ENCODE measurements at regions not wholly inside any gene's neighbourhood (a gene's known extent, or its start where the extent isn't known, plus 50 kb on each side); places are given as distances from the start of the nearest gene placed in this dataset.
"Not testable (repeated sequence)": the region's sequence is repeated elsewhere in the genome, so short reads cannot be mapped to it uniquely, and the experiment has no call there.

GRCh38 chr5:125981016-125981415 is 442.2 kb upstream of the GRAMD2B start:
- Histone ChIP-seq H3K4me1 (peaks cover 15% of the 10 kb centered on the region), H3K4me3 (no peak overlapping the region), H3K27ac (replicated peaks) (no peak overlapping the region), H3K27me3 (ENCODE audit: low read depth) (no peaks in the 10 kb centered on the region), H3K36me3 (no peaks in the 10 kb centered on the region), H3K9me3 (replicated peaks) (peaks cover 19% of the 10 kb centered on the region)
- TF ChIP-seq, protein P1, sequence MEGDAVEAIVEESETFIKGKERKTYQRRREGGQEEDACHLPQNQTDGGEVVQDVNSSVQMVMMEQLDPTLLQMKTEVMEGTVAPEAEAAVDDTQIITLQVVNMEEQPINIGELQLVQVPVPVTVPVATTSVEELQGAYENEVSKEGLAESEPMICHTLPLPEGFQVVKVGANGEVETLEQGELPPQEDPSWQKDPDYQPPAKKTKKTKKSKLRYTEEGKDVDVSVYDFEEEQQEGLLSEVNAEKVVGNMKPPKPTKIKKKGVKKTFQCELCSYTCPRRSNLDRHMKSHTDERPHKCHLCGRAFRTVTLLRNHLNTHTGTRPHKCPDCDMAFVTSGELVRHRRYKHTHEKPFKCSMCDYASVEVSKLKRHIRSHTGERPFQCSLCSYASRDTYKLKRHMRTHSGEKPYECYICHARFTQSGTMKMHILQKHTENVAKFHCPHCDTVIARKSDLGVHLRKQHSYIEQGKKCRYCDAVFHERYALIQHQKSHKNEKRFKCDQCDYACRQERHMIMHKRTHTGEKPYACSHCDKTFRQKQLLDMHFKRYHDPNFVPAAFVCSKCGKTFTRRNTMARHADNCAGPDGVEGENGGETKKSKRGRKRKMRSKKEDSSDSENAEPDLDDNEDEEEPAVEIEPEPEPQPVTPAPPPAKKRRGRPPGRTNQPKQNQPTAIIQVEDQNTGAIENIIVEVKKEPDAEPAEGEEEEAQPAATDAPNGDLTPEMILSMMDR (IDR thresholded peaks at IDR 0.05; ENCODE audit: borderline replicate concordance), result no peak
- intact Hi-C loops (cut with micrococcal nuclease), result no loop called here
- DNase-seq, result peak; percentile 47

DNA sequence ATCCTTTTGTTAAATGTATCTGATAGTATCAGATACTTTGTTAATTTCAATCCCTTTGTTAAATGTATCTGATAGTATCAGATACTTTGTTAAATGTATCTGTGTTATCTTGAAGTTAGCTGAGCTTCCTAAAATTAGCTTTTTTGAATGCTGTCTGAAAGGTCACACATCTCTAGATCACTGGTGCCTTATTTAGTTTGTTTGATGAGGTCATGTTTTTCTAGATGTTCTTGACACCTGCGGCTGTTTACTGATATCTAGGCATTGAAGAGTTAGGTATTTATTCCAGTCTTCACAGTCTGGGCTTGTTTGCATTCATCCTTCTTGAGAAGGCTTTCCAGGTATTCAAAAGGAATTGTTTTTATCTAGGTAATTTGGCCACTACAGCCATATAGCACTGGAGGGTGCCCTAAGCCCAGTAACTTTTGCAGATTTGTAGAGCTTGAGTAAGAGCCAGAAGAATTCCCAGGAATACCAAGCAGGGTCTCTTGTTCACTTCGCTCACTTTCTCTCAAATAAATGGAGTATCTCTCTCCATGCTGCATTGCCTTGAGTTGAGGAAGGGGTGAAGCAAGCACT is 435.4 kb upstream of the GRAMD2B start:
- H3K27me3 ChIP-seq (ENCODE audit: low read depth), result no peaks in the 10 kb centered on the region
- no peak overlapping the region for H3K4me3 ChIP-seq
- TF ChIP-seq, protein P1 (IDR thresholded peaks at IDR 0.05; ENCODE audit: borderline replicate concordance), result peak; percentile 39
- no peaks in the 10 kb centered on the region for H3K36me3 ChIP-seq
- H3K9me3 ChIP-seq (replicated peaks), result peaks cover 19% of the 10 kb centered on the region
- no peaks in the 10 kb centered on the region for H3K4me1 ChIP-seq
- intact Hi-C loops (cut with micrococcal nuclease), result no loop called here
- no peak for DNase-seq
- H3K27ac ChIP-seq (replicated peaks), result no peak overlapping the region

- DNase-seq, result no peak
- TF ChIP-seq, protein P1 (IDR thresholded peaks at IDR 0.05; ENCODE audit: borderline replicate concordance), result no peak
- Histone ChIP-seq H3K36me3 (no peaks in the 10 kb centered on the region), H3K27ac (replicated peaks) (no peak overlapping the region), H3K27me3 (ENCODE audit: low read depth) (no peaks in the 10 kb centered on the region), H3K9me3 (replicated peaks) (no peaks in the 10 kb centered on the region), H3K4me1 (no peaks in the 10 kb centered on the region), H3K4me3 (no peak overlapping the region)
- intact Hi-C loops (cut with micrococcal nuclease), result no loop called here
Observed at GRCh38 chr5:125992050-125992449, 431.2 kb upstream of the GRAMD2B start.

GRCh38 chr5:125999271-126000030 is 423.8 kb upstream of the GRAMD2B start:
- H3K4me1 ChIP-seq, result peaks cover 35% of the 10 kb centered on the region

DNA sequence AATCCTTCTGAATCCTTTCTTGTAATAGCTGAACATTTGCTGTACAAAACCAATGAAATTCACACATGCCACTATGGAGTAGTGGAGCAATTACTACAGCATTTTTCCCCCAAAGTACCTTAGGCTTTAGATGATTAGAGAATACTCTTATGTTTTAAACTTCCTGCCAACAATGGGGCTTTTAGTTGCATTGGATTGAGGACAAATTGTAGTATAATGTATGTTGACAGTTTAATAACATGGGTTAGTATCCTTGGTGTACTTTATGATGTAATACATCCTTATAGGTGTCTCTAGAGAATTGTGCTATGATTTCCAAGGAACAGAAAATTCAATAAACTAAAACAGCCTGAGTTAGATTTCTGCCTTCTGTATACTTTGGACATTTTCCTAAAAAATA is 422.7 kb upstream of the GRAMD2B start:
- no peak for DNase-seq
- no peak overlapping the region for H3K4me3 ChIP-seq
- H3K27ac ChIP-seq (replicated peaks), result no peak overlapping the region
- peaks cover 42% of the 10 kb centered on the region for H3K4me1 ChIP-seq
- TF ChIP-seq, protein P1 (IDR thresholded peaks at IDR 0.05; ENCODE audit: borderline replicate concordance), result no peak
- H3K9me3 ChIP-seq (replicated peaks), result no peaks in the 10 kb centered on the region
- intact Hi-C loops (cut with micrococcal nuclease), result no loop called here
- no peaks in the 10 kb centered on the region for H3K36me3 ChIP-seq
- H3K27me3 ChIP-seq (ENCODE audit: low read depth), result no peaks in the 10 kb centered on the region

More at GRCh38 chr5:125999271-126000030, 423.8 kb upstream of the GRAMD2B start:
- H3K27me3 ChIP-seq (ENCODE audit: low read depth); DNase-seq; H3K36me3 ChIP-seq; H3K27ac ChIP-seq (replicated peaks); intact Hi-C loops (cut with micrococcal nuclease); H3K9me3 ChIP-seq (replicated peaks); H3K4me3 ChIP-seq: not testable (repeated sequence)

All from left ventricle myocardium inferior (tissue), 1 donor.